OCI-LY3 (cell line): ENCODE measurements at regions not wholly inside any gene's neighbourhood (a gene's known extent, or its start where the extent isn't known, plus 50 kb on each side); places are given as distances from the start of the nearest gene placed in this dataset.

Source experiments
- EZH2phosphoT487 ChIP-seq: fragments of 200-600 bp; shearing (Covaris generic); IDR thresholded peaks from 2 replicates; pipeline ENCODE4 v1.6.1; 2018; ENCODE audit warnings: antibody characterized with exemption, mixed run types, low read depth
- TF ChIP-seq, protein P1 (sequence below): fragments of 200-600, 300-600 bp; sonication (generic); IDR thresholded peaks from 2 replicates; pipeline ENCODE4 v1.5.1; 2014; ENCODE audit warnings: antibody characterized with exemption, low read length, low read depth

DNA sequence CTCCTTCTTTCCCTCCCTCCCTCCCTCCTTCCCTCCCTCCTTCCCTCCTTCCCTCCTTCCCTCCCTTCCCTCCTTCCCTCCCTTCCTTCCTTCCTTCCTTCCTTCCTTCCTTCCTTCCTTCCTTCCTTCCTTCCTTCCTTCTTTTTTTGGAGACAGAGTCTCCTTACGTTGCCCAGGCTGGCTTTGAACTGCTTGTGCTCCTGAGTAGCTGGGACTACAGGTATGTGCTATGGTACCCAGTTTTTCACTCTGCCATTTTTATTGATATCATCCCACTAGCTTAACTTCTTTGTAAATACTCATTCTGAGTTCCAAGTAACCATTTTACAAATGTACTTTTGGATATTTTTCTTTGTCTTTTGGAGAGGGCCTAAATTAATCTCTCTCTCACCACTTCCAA lies 336.8 kb upstream of the DDI1 start:
- TF ChIP-seq, protein P1, sequence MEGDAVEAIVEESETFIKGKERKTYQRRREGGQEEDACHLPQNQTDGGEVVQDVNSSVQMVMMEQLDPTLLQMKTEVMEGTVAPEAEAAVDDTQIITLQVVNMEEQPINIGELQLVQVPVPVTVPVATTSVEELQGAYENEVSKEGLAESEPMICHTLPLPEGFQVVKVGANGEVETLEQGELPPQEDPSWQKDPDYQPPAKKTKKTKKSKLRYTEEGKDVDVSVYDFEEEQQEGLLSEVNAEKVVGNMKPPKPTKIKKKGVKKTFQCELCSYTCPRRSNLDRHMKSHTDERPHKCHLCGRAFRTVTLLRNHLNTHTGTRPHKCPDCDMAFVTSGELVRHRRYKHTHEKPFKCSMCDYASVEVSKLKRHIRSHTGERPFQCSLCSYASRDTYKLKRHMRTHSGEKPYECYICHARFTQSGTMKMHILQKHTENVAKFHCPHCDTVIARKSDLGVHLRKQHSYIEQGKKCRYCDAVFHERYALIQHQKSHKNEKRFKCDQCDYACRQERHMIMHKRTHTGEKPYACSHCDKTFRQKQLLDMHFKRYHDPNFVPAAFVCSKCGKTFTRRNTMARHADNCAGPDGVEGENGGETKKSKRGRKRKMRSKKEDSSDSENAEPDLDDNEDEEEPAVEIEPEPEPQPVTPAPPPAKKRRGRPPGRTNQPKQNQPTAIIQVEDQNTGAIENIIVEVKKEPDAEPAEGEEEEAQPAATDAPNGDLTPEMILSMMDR: no peak
- no peak for TF ChIP-seq EZH2phosphoT487
